HepG2 (cell line): ENCODE measurements at regions not wholly inside any gene's neighbourhood (a gene's known extent, or its start where the extent isn't known, plus 50 kb on each side); places are given as distances from the start of the nearest gene placed in this dataset.
A peak's percentile ranks its signal among the peaks of the same experiment; 100 is the strongest.

Experiments used
- ARID5B ChIP-seq: IDR thresholded peaks from 2 replicates; pipeline ENCODE4 v1.4.0; 2020; ENCODE audit warnings: mild to moderate bottlenecking, missing genetic modification reagents
- ATAD3A ChIP-seq: sonication (generic); formaldehyde crosslinking; IDR thresholded peaks from 2 replicates; pipeline ENCODE4 v1.4.0; 2020; ENCODE audit warnings: missing genetic modification reagents
- ATF4 ChIP-seq, 2 experiments: fragments of 450-650 bp in 1 of 2; sonication (generic) in 1 of 2; formaldehyde crosslinking; IDR thresholded peaks; 2 replicates each; pipeline versions ENCODE4 v1.5.0 to v1.8.0; 2020 to 2022; ENCODE audit warnings: mild to moderate bottlenecking in 1 of 2, missing genetic modification reagents in 1 of 2
- CREB1 ChIP-seq, 2 experiments: fragments of 450-650 bp in 1 of 2; IDR thresholded peaks; 2 replicates each; pipeline ENCODE4 v1.6.1; 2016 to 2017; ENCODE audit warnings: control low read depth in 1 of 2, mild to moderate bottlenecking in 1 of 2, missing compliant biosample characterization in 1 of 2, missing genetic modification characterization in 1 of 2
- ERF ChIP-seq: IDR thresholded peaks from 2 replicates; pipeline ENCODE4 v1.6.1; 2018; ENCODE audit warnings: missing biosample characterization, missing genetic modification reagents
- FOXP1 ChIP-seq, 2 experiments: fragments of 450-650 bp in 1 of 2; IDR thresholded peaks; 2 replicates each; pipeline ENCODE4 v1.6.1; 2017 to 2018; ENCODE audit warnings: antibody characterized with exemption in 1 of 2
- HDAC1 ChIP-seq: sonication (generic); formaldehyde crosslinking; IDR thresholded peaks from 2 replicates; pipeline ENCODE4 v1.5.1; 2020; ENCODE audit warnings: mild to moderate bottlenecking, missing genetic modification reagents
- HNRNPH1 ChIP-seq: fragments of 200-400 bp; formaldehyde crosslinking; optimal IDR thresholded peaks from 2 replicates; pipeline ENCODE3; 2017; ENCODE audit warnings: mild to moderate bottlenecking, low read depth, low read length
- HNRNPL ChIP-seq: fragments of 200-400 bp; formaldehyde crosslinking; IDR thresholded peaks from 2 replicates; pipeline ENCODE4 v1.6.1; 2017; ENCODE audit warnings: mild to moderate bottlenecking, low read depth, low read length
- KMT2A ChIP-seq: sonication (generic); formaldehyde crosslinking; IDR thresholded peaks from 2 replicates; pipeline ENCODE4 v1.4.0; 2020; ENCODE audit warnings: missing genetic modification reagents
- MAX ChIP-seq: IDR thresholded peaks from 2 replicates; pipeline ENCODE4 v1.6.1; 2012; ENCODE audit warnings: inconsistent platforms
- NR1H2 ChIP-seq: sonication (generic); formaldehyde crosslinking; IDR thresholded peaks from 2 replicates; pipeline ENCODE4 v1.8.1; 2022; ENCODE audit warnings: low read depth, missing genetic modification reagents, borderline replicate concordance
- PATZ1 ChIP-seq: sonication (generic); formaldehyde crosslinking; IDR thresholded peaks from 2 replicates; pipeline ENCODE4 v1.4.0; 2020; ENCODE audit warnings: missing genetic modification reagents
- PHF20 ChIP-seq: sonication (generic); formaldehyde crosslinking; IDR thresholded peaks from 2 replicates; pipeline ENCODE4 v1.5.0; 2020; ENCODE audit warnings: mild to moderate bottlenecking, missing genetic modification reagents
- RFX5 ChIP-seq: IDR thresholded peaks from 2 replicates; pipeline ENCODE4 v1.6.1; 2011; ENCODE audit warnings: low read depth, low read length, improper control_type of control experiment
- SALL1 ChIP-seq: sonication (generic); formaldehyde crosslinking; IDR thresholded peaks from 2 replicates; pipeline ENCODE4 v1.8.0; 2022; ENCODE audit warnings: mild to moderate bottlenecking, missing genetic modification reagents
- TBP ChIP-seq: sonication (generic); formaldehyde crosslinking; IDR thresholded peaks from 2 replicates; pipeline ENCODE4 v1.5.0; 2020; ENCODE audit warnings: missing genetic modification reagents
- ZNF260 ChIP-seq: sonication (generic); formaldehyde crosslinking; IDR thresholded peaks from 2 replicates; pipeline ENCODE4 v1.4.0; 2020; ENCODE audit warnings: missing genetic modification reagents, low read depth, mild to moderate bottlenecking, borderline replicate concordance
- ZNF292 ChIP-seq: sonication (generic); formaldehyde crosslinking; IDR thresholded peaks from 2 replicates; pipeline ENCODE4 v1.8.1; 2022; ENCODE audit warnings: mild to moderate bottlenecking, low read depth, missing genetic modification reagents, borderline replicate concordance
- ZNF547 ChIP-seq: sonication (generic); formaldehyde crosslinking; IDR thresholded peaks from 2 replicates; pipeline ENCODE4 v1.5.1; 2020; ENCODE audit warnings: mild to moderate bottlenecking, missing genetic modification reagents
- ZNF766 ChIP-seq: sonication (generic); formaldehyde crosslinking; IDR thresholded peaks from 2 replicates; pipeline ENCODE4 v1.5.0; 2020; ENCODE audit warnings: missing genetic modification reagents, borderline replicate concordance

GRCh38 chr2:45330637-45331409, 280.2 kb downstream of the SRBD1 start (continued):
- TF ChIP-seq ERF (CRISPR knock-in tag) = 0 out of 2 replicates have a peak, but pooled peaks have one; percentile 38
- no peak for TF ChIP-seq ATAD3A (CRISPR knock-in tag)
- TF ChIP-seq HNRNPL = no peak
- TF ChIP-seq HDAC1 (CRISPR knock-in tag) = no peak
- TF ChIP-seq CREB1 (IDR thresholded peaks at IDR 0.05) = no peak
- no peak for TF ChIP-seq CREB1 (CRISPR knock-in tag; IDR thresholded peaks at IDR 0.05)
- TF ChIP-seq KMT2A (CRISPR knock-in tag) = no peak
- no peak for TF ChIP-seq TBP (CRISPR knock-in tag)
- no peak for TF ChIP-seq ZNF547
- no peak for TF ChIP-seq FOXP1 (IDR thresholded peaks at IDR 0.05)
- TF ChIP-seq FOXP1 (CRISPR knock-in tag; IDR thresholded peaks at IDR 0.05) = peak; percentile 83
- peak; percentile 64; the same call in 1 of the 2 replicates for TF ChIP-seq PATZ1
- no peak for TF ChIP-seq PHF20 (CRISPR knock-in tag)
- no peak for TF ChIP-seq ZNF766
- TF ChIP-seq NR1H2 (CRISPR knock-in tag) = no peak
- no peak for TF ChIP-seq ZNF260 (CRISPR knock-in tag)
- TF ChIP-seq ARID5B (CRISPR knock-in tag) = peak; percentile 33; the same call in 1 of the 2 replicates
- peak in 1 of 2 experiments; percentile 81; a peak in 2 of 4 replicates for TF ChIP-seq ATF4 (CRISPR knock-in tag; IDR thresholded peaks at IDR 0.05)
- no peak for TF ChIP-seq ZNF292 (CRISPR knock-in tag)
- no peak; the same call in 1 of the 2 replicates for TF ChIP-seq MAX
- no peak for TF ChIP-seq RFX5
- TF ChIP-seq HNRNPH1 = no peak
- TF ChIP-seq SALL1 = peak; percentile 32; the same call in 1 of the 2 replicates
